ENCODE measurements at regions not wholly inside any gene's neighbourhood (a gene's known extent, or its start where the extent isn't known, plus 50 kb on each side); places are given as distances from the start of the nearest gene placed in this dataset.

DNA sequence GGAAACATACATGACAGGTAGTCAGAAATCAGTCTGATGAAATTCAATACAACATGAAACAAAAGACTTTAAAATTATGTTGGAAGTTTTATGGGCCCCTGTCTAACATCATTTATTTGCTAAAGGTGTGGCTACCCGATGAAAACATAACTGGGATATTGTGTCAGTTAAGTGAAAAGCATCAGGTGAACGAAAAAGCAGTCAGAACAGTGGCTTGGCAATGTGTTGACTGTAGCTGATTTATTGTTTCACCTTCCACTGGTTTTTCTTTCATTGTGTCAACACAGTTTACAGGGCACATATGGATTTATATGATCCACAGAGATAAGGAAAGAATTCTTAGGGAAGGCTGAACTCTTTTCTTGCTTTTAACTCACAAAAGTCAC, 429.6 kb upstream of the ZNF608 start:
- DNase-seq (ENCODE audit: low read depth in 2 of 2), result no peak

DNA sequence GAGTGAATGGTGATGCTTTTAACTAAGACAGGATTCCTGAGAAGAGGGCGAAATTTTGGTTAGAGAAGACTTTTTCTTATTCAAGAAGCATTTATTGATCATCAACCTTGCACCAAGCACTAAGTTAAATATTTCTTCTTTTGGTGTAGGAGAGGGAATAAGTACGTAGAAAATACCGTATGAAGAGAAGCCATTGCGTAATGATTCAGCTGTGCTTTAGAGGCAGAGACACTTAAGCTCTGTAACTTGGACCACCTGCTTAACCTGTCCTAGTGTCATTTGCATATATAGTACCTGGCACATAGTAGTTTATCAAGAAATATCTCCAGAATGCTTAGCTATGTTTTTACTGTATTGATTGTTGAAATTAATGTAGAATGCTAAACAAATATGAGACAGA, 430.9 kb upstream of the ZNF608 start:
- DNase-seq (ENCODE audit: low read depth in 2 of 2), result no peak

DNA sequence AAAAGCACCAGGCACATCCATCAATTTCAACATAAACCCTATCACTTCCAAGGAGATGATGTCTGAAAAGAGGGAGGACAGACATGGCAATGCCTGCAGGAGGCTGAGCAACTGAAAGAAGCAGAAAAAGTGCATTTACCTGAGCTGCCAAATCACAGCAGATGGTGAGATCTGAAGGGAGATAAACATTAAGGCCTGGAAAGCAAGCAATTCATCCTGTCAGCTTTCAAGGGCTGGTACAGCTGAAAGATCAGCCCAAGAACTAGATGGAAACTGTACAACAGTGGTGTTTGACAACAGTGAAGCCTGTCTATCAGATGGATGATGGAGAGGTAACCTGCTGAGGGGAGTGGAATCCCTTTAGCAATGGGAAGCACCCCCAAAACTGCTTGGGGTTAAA, 433.2 kb upstream of the ZNF608 start:
- no peak for DNase-seq (ENCODE audit: low read depth in 2 of 2)

DNA sequence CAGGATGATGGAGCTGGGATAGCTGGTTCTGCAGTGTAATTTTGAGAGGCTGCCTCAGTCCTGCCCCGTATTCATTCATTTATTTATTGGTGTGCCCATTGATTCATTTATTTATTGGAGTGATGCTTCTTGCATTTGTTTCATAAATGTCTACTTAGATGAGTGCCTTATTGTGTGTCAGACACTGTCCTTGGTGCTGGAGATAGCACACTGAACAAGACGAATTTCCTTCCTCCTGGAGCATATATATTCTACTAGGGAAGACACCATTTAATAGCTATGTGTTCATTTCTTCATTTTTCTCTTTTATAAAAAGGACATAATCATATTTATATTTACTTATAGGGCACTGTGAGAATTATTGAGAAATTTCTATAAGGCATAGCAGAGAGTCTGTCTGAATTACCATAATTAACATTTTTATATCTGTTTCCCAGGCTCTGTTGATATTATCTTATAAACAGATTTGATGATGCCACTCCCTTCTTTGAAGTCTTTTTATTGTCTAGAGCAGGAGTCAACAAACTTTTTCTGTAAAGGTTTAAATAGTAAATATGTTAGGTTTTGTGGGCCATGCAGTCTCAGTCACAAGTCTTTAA, 433.9 kb upstream of the ZNF608 start:
- DNase-seq (ENCODE audit: low read depth in 2 of 2), result no peak

DNA sequence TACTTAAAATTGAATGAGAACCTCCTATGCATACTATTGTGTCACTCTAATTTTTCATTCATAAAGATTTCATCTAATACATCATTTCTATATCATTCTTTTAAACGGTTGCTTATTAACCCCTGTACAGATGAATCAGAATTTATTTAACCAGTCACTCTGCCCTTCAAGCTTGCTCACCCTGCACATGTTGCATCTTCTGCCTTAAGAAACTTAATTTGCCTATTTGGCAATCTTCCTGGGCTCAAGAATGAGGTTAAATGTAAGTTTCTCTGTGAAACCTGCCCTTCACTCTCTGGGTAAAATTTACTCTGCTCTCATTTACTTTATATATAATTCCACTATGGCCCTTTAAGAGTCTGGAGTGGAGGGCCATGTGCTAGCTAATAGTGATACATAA, 434.7 kb upstream of the ZNF608 start:
- no peak for DNase-seq (ENCODE audit: low read depth in 2 of 2)

DNA sequence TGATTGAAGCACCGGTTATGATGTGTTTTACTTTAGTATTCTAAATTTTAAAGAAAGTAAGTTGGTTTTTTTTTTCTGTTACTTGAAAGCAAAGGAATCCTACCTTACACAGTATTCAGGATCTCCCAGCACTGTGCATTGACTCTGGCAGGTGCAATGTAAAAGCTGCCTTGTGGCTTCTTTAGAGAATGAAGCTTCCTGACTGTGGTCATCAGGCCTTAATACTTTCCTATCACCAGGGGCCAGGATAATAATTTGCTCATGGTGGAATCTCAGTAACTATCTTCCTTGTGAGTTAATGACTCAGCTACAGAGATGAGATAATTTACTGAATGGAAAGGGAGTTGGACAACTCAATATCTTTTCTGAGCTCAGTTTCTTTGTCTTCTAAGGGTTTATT, 435.5 kb upstream of the ZNF608 start:
- DNase-seq (ENCODE audit: low read depth in 2 of 2), result no peak

DNA sequence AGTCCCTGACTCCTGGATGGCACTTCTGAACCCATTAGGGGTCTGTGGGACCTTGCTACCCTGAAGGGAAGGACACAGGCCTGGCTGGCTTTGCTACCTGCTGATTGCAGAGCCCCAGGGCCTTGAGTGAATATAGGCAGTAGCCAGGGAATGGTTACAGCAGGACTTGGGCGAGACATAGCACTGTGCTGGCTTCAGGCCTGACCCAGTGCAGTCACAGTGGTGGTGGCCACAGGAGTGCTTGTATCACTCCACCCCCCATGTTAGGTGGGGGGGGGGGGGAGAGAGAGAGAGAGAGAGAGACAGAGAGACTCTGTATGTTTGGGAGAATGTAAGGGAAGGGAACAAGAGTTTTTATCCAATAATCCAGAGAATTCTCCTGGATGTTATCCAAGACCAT, 439.3 kb upstream of the ZNF608 start:
- no peak for DNase-seq (ENCODE audit: low read depth in 2 of 2)

DNA sequence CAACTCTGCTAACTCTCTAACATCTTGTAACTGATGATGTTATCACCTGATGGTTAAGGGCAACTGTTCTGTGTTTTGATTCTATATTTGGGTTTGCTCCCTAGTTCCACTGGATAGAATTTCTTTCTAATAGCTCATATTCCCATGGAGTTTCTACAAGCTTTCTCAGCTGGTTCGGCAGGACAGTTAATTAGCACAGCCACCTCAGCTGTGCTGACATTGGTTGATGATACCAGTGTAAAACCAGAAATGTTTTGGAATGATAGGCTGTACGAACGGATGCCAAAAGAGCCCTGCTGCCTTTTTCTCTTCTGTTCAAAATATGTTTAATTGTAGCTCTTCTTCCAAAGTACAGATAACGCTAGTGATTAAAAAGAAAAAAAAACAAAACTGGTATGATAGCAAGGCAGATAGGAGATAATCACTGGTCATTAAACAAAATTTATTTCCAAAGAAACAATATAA, 440.5 kb upstream of the ZNF608 start:
- DNase-seq (ENCODE audit: low read depth in 2 of 2), result no peak

DNA sequence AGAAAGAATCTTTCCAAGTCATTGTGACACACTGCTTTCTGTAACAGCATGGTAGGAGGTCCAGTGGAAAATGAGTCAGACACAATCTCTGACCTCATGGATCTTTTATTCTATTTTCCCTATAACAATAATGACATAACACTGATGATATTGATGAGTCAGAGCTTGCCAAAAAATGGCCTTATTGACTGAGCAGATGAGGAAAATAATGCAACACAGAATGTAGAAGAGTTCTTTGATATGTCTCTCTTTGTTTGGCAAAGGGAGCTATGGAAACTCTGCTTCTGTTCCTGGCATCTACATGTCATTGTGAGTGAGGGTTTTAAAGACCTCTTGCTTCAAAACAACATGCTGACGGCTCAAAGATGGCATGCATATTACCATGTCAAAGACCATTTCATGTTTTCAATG, 443.1 kb upstream of the ZNF608 start:
- DNase-seq (ENCODE audit: low read depth in 2 of 2), result no peak

DNA sequence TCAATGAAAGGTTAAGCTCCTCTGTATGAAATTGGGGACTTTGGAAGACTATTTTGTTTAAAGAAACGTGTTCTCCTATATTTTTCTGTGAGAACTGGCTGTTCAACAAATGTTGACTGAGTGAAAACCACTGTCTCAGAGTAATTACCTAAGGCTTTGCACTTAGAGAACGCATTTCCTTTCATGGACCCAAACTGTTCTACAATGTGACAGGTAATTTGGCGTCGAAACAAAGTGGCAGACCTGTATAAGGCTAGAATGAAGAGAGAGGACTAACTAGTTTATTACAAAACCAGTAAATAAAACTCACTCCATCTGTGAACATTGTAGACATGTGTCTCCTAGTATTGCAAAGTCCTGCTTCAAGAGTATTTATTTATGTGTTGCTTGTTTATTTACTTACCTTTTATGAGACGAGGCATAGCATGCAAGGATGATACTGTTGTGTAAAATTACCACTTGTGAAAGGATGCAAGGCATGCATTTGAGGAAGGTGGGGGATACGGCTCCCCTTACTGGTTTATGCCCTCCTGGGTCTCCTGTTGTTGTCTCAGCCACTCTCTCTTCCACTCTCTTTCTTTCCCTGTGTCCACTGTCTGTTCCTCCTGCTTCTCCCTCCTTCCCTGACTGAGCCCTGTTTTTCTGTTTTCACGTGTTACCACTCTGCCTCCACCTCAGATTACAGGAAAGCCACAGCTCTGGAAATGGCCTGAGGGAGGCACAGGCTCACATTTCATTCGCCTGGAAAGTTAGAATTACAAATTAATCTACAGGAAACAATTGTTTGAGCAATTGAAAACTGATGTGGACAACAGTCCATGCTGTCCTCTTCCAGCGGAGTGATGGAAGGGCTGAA, 444.0 kb upstream of the ZNF608 start:
- DNase-seq (ENCODE audit: low read depth in 2 of 2), result no peak

DNA sequence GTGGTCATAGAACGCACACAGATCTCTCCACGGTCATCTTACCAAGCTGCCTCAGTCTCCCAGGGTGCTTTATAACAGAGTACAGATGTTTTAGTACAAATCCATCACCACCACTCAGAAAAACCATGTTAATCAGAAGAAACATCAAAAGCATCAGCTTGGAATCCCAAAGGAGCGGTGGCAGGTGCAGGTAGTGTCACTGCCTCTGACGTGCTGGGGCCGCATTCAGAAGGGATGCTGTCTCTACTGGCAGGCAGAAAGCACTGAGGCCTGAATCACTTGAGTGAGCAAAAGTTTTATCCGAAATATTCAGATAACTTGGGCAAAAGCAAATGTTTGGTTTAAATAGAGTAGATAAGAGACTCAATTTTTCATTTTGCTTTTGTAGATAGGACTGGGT, 448.4 kb upstream of the ZNF608 start:
- no peak for DNase-seq (ENCODE audit: low read depth in 2 of 2)

DNA sequence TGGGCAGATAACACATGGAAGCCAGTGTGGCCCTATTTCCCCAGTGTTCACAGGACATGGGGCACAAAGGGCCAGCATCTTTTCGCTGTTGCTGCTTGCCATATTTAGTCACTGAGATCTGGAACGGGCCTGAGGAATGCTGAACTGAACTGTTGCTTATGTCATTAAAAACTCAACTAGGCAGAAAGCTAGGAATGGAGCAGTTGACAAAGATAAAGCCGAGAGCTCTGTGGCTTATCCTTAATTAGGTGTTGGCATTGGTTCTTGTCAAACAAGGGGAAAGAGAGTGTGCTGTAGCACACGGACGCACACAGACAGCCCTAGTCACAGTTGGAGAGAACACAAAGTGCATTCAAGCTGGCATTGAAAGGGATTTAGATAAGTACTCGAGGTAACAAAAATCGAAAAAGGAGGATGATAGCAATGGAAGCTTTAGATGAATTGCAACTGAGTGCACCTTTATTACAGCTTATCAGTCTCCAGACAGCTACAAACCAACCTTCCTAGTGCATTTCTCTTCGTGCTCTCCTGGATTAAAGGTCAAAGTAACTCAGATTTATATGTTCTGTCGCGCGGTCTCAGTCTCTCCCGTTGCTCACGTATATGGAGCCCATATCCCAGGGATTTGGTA, 450.2 kb upstream of the ZNF608 start:
- no peak for DNase-seq (ENCODE audit: low read depth in 2 of 2)

DNA sequence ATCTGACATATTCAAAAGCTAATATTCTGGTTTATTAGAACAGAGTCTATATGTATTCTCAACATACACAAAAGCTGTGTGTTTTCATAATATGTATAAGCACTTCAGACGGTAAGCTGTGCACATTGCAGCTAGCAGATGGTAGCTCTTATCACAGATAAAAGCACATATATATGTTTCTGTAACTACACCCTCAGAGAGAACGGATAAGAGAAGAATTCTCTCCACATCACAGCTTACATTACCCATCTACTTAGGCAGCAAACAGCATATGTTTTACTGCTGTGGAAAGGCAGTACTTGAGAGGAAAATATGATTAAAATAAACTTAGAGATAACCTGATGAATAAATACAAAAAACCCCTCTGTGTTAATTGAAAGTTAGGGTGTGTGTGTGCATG, 450.9 kb upstream of the ZNF608 start:
- no peak for DNase-seq (ENCODE audit: low read depth in 2 of 2)

DNA sequence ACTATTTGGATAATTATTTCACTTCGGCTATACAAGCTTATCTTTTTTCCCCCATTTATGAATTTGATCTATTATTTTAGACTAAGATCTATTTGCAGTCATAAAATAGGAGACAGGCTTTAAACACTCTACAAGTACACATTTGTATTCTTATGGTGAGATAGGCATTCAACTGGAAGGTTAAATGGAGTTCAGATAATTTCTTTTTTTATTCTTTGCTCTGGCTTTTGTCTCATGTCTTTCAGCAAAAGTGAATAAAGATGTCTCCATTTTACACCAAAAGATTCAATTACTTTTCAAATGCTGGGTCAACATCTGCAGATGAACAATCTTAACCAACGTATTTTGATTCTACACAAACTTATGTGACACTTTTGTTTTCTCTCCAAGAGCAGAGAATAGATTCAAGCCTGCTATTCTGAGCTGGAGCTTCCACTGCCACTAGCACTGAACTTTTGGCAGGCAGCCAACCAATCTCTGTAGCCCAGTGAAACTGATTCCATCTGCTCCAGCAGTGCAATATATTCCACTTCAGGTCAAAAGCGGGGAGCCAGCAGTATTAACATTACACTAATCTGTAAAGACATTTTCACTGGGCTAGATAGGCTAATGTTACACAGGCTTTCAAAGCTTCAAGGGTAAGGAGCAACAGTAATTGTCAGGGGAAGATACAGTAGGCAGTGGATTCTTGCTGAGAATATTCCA, 452.0 kb upstream of the ZNF608 start:
- DNase-seq (ENCODE audit: low read depth in 2 of 2), result no peak

DNA sequence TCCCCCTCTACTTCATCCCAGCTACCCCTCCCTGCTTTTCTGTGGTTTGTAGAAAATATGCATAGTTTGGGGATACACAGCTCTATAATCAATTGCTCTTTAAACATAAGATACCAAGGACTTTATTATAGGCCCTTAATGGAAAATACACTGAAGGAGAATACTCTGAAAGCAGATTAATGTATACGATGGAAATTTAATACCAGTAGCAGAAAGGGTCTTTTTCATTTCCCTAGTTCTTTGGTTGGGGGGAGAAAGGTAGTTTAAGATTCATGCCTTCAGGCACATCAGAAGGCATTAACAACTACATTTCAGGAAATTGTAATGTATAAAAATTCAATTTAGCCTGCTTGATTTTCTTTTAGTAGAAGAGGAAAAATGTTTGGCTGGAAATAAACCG, 452.9 kb upstream of the ZNF608 start:
- no peak for DNase-seq (ENCODE audit: low read depth in 2 of 2)

DNA sequence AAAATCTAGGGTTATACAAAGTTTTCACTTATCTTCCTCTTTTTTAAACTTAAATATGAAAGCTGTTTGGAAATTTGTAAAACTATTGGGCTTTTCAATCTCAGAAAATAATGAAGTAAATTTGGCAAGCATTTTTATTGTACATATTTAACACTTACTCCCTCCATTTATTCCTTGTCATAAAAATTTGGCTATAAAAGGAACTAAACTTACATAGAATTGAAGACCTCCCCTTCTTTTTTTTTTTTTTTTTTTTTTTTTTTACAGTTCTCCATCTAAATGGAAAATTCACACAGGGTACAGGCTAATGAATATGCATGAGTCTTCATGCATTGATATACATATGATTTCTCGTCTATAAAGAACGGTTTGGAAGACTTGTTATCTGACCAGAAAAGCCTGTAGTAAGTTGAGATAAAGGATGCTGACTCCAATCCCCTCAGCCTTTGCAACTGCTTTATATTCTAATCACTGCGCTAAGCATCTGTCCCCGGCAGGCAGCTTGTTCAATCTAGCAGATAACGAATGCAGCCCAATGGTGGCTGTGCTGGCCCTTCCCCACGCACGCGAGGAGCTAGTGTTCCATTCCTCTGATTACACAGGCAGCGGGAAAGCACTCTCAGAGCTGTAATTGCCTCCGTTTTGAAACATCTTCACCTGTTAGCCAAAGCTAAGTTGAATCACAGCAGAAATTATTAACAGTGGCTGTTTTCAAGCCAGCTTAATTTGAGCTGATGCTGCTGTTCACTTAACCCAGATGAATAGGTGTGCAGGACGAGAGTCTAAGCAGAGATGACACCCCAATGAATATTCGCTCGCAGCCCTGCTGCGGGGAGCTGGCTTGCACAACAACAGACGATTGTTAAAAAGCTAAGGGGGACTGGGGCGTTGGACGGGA, 453.8 kb upstream of the ZNF608 start:
- no peak for DNase-seq (ENCODE audit: low read depth in 2 of 2)

DNA sequence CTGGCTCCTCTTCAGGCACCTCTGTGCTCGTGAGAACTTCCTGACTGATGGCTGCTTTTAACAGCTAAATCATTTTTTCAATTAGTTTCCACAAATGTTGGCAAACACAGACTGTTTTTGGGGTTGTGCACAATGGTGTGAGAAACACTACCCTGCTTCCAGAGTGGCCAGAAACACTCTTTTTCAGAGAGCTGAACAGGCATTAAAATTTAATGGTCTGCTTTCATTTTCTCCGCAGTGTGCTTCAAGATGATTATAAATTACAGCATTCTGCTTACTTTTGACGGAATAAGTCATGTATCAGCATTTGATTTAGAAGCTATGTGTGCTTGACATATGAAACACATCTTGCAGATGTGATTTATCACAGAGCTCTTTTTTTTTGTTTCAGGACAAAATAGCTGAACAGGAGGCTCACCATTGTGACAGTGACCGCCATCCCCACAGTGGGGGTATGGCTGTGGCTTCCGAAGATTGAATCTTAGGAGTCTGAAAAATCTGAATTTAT, 454.5 kb upstream of the ZNF608 start:
- no peak for DNase-seq (ENCODE audit: low read depth in 2 of 2)

DNA sequence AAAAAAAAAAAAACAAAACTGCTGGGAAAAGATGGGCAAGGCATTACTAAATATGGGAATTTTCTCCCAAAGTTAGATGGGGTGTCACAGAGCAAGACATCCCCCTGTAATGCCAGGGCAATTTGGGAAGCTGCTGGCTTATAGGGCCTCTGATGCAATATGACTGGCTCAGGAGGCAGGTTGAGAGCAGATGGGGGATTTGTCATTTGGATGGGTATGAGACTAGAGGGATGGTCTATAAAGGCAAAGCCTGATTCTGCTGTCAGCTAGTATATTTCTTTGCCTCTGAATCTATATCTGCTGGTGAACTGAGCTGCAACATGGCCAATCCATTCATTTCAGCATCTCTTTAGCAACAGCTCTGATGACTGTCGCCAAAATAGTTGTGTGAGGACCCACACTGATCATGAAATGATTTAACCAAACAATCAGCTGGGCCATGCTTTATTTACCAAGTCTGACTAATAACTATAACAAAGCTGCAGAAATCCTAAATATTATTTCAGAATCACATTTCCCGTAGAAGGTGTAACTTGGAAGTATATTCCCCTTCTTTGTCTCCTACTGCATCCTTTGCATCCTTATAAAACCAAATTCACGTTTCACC, 455.1 kb upstream of the ZNF608 start:
- DNase-seq (ENCODE audit: low read depth in 2 of 2), result no peak

DNA sequence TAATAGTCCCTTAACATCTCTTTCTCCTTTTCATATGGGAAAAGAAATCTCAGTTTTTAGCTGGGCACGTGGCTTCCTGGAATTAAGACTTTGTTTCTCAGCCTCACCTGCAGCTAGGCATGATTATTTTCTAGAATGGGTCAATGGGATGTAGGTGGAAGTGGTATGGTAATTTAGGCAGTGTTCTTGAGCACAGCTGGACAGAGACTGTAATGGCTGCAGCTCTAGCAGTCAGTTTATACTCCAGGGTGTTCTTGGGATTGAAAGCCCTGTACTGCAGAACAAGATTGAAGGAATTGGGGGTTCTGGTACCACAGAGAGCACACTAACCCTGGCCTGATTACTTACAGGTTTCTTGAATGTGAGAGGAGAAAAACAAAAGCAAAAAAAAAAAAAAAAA, 455.9 kb upstream of the ZNF608 start:
- DNase-seq (ENCODE audit: low read depth in 2 of 2), result no peak

DNA sequence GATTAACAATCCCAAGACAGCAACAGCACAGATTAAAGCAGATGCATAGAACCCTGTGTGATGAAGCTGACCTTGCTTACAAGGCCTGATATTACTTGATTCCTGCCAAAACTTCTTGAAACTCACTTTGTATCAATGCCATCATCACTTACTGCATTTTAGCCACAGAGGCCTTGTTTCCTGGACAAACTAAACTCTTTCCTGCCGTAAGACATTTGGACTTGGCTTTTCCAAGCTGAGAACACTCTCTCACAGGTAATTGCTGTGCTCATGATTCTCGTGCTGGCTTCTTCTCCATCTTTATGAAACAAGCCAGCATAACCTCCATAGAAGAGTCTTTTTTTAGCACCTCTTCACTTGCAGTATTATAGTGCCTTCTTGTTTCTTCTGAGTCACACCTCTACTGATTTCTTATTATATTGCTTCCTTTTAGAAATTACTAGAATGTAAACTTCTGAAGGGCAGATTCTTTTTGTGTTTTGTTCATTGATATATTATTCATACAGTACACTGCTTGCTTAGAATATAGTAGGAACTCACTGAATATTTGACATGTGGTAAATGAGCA, 456.5 kb upstream of the ZNF608 start:
- no peak for DNase-seq (ENCODE audit: low read depth in 2 of 2)
